Activated naive CD8-positive, alpha-beta T cell treated with anti-CD3 and anti-CD28 coated beads, Interleukin-2, amount 50 U/mL, for 24 hours (primary cell): ENCODE measurements at regions not wholly inside any gene's neighbourhood (a gene's known extent, or its start where the extent isn't known, plus 50 kb on each side); places are given as distances from the start of the nearest gene placed in this dataset.

Experiments
- ATAC-seq: fragments of 150-1000 bp; cut with Tn5 transposase; one replicate; pipeline ENCODE4 v1.10.0; 2021
- DNase-seq: peaks from one replicate; pipeline ENCODE4 v3.0.0; 2021
- H3K27ac Mint-ChIP-seq: one replicate; pipeline ENCODE4 v1.8.0; 2021; ENCODE audit warnings: mild to moderate bottlenecking, mixed read lengths
- H3K27me3 Mint-ChIP-seq: one replicate; pipeline ENCODE4 v1.8.0; 2021; ENCODE audit warnings: mixed read lengths
- H3K36me3 Mint-ChIP-seq: one replicate; pipeline ENCODE4 v1.8.0; 2021; ENCODE audit warnings: low read depth, mixed read lengths
- H3K4me1 Mint-ChIP-seq: one replicate; pipeline ENCODE4 v1.8.0; 2021; ENCODE audit warnings: mixed read lengths
- H3K4me3 Mint-ChIP-seq: one replicate; pipeline ENCODE4 v1.8.0; 2021; ENCODE audit warnings: mild to moderate bottlenecking, moderate library complexity, mixed read lengths
- H3K9me3 Mint-ChIP-seq: one replicate; pipeline ENCODE4 v1.8.0; 2021; ENCODE audit warnings: mixed read lengths

DNA sequence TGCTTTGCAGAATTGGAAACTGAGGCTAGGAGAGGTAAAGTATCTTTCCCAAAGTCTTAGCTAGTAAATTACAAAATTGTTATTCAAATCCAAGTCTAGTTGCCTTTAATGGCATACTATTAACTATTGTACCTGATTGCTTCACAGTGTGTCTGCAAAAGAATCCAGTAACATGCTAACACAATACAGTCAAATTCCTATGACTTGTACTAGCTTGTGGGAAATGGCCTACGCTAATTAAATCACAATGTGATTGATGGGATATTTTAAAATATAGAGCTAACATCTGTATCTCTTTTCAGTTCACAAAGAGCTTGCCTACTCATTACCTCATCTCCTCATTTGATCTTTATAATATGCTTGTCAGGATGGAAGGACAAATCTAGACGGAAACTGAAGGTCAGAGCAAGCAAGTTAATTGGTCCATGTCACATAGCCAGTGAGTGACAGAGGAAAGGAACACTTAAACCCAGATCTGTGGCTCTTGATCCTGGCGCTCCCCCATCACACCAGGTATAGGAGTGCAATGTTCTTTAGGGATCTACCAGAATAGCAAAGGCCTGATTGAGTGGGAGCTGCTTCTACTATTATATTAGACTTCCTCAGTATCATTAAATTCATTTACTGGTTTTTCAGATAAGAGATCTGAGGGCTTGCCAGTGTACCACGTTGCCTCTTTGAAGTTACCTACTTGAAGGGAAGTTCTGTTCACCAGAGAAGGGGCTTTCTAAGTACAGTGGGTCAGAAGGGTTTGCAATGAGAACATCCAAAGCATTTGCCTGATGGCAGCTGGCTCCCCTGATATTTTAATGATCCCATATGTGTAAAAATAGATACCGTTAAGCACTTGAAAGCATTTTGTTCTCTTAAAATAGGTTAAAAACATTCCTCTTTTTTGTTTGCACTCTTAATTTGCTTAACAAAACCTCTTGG, 213.6 kb upstream of the SESN3 start:
- peaks cover 7% of the 10 kb centered on the region for H3K9me3 Mint-ChIP-seq
- H3K36me3 Mint-ChIP-seq = no peaks in the 10 kb centered on the region
- DNase-seq (no peak), ATAC-seq (no peak)
- H3K4me3 Mint-ChIP-seq = no peak overlapping the region
- H3K4me1 Mint-ChIP-seq = peaks cover 17% of the 10 kb centered on the region
- H3K27ac Mint-ChIP-seq = no peak overlapping the region
- no peaks in the 10 kb centered on the region for H3K27me3 Mint-ChIP-seq

DNA sequence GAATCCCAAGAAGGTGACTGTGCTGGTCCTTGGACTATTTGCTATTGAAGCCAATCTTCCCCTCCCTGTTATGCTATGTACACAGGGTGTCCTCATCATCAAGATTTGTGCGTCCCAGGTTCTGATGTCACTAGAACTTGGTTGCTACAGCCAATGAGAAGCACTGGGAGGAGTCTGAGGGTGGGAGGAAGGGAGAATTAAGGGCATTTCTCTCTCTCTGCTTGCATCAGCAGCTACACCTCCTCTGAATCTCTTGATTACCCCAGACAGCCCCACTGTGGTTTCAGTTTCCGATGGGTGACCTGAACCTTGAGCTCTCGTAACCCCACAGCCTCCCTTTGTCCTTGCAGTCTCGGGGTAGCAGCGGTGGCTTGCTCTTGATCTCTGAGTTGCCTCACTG, 212.4 kb upstream of the SESN3 start:
- Mint-ChIP-seq H3K27ac (no peak overlapping the region), H3K36me3 (no peaks in the 10 kb centered on the region), H3K9me3 (peaks cover 7% of the 10 kb centered on the region), H3K27me3 (no peaks in the 10 kb centered on the region), H3K4me3 (no peak overlapping the region), H3K4me1 (peaks cover 17% of the 10 kb centered on the region)
- DNase-seq (peak; percentile 12), ATAC-seq (peak; percentile 81)

DNA sequence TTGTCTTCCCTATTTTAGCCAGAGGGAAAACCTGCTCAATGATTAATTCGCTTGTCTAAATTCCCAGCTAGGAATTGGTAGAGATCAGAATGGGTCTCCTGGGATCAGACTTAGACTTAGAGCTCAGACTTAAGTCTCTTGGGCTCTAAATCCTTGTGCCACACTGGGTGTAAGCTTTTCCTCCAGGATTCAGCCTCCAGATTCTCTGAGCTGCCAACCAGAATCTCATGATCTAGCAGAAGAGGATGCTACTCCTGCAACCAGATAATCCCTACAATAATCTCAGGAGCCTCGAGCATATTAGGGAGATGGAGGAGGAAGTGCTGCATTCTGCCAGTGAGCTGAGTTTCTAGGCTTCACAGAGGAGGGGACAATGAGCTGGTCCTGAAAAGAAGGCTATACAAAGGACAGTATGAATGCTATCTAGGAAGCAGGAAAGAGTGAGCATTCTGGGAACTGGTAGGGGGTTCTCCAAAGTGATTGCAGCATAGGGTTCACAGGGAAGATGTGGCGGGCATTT, 211.6 kb upstream of the SESN3 start:
- no peak for DNase-seq
- Mint-ChIP-seq H3K4me3 (no peak overlapping the region), H3K27me3 (no peaks in the 10 kb centered on the region), H3K36me3 (no peaks in the 10 kb centered on the region), H3K27ac (no peak overlapping the region), H3K4me1 (peaks cover 17% of the 10 kb centered on the region), H3K9me3 (peaks cover 7% of the 10 kb centered on the region)
- ATAC-seq = no peak

DNA sequence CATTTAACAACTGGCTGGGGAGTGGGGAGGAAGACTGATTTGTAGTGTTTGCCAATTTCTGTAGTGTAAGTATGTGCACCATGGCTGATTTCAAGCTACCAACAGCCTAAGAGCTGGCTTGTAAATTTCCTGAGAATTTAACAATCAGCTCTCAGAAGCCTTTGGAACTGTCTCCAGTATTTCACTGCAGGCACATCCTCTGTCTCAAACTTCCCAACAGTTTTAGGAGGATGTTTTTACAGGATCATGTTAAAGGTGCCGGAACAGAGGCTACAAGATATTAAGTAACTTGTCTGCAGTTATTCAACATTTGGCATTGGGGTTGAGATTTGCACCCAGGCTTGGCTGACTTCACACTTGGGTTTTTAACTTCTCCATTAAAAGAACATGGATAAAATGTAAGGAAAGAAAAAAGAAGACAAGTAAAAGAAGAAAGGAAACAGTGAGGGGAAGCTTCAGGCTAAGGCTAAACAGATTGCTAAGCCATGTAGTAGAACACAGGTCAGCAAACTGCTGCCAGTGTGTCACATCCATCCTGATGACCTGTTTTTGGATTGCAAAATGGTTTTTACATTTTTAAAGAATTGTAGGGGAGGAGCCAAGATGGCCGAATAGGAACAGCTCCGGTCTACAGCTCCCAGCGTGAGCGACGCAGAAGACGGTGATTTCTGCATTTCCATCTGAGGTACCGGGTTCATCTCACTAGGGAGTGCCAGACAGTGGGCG, 204.8 kb upstream of the SESN3 start:
- no peak overlapping the region for H3K27ac Mint-ChIP-seq
- H3K27me3 Mint-ChIP-seq = peaks cover 3% of the 10 kb centered on the region
- peaks cover 14% of the 10 kb centered on the region for H3K4me1 Mint-ChIP-seq
- DNase-seq = no peak
- H3K9me3 Mint-ChIP-seq = no peaks in the 10 kb centered on the region
- no peak overlapping the region for H3K4me3 Mint-ChIP-seq
- ATAC-seq = no peak
- H3K36me3 Mint-ChIP-seq = no peaks in the 10 kb centered on the region

DNA sequence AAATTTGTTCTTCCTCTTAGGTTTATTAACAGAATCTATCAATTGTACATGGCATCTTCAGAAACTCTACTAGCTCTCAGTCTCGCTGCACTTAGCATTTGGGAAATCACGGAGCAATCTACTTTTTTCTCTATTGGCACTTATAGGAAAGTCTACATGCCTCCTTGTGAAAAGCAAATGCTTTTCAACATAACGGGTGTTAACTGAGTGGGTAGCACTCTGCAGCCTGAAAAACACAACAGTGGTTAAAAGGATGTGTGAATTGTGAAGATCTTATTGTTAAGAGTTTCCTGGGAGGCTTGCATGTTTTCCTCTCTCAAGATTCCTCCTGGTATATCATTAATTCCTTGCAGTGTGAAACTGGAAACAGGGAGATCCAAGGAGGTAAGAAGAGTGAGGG, 204.2 kb upstream of the SESN3 start:
- Mint-ChIP-seq H3K4me1 (peaks cover 14% of the 10 kb centered on the region), H3K4me3 (no peak overlapping the region), H3K36me3 (no peaks in the 10 kb centered on the region), H3K9me3 (no peaks in the 10 kb centered on the region), H3K27ac (no peak overlapping the region), H3K27me3 (peaks cover 3% of the 10 kb centered on the region)
- ATAC-seq (no peak), DNase-seq (no peak)

DNA sequence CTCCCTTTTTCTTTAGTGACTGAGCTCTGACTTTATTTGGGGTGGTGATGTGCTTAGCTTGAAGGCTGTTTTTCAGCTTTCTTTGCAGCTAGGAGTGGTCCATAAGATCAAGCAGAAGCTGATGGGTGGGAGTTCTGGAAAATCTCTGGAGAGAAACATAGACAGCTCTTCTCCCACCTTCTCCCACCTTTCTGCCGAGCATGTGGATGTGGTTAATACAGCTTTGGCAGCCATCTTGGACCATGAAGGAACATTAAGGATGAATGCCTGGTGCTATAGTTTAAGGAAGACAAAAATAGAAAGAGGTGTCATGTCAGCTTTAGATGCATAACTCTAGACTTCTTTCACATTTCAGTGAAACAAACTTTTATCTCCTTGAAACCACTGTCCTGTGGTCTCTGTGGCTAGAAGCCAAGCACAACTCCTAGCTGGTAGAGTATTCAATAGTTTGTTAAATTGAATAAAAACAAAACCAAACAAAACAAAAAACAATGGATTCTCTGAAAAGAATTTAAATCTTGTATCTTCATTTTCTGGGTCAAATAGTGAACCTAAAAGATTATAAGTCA, 203.6 kb upstream of the SESN3 start:
- H3K36me3 Mint-ChIP-seq = no peaks in the 10 kb centered on the region
- DNase-seq (no peak), ATAC-seq (no peak)
- no peak overlapping the region for H3K27ac Mint-ChIP-seq
- peaks cover 3% of the 10 kb centered on the region for H3K27me3 Mint-ChIP-seq
- H3K4me3 Mint-ChIP-seq = no peak overlapping the region
- H3K4me1 Mint-ChIP-seq = peaks cover 14% of the 10 kb centered on the region
- H3K9me3 Mint-ChIP-seq = no peaks in the 10 kb centered on the region

DNA sequence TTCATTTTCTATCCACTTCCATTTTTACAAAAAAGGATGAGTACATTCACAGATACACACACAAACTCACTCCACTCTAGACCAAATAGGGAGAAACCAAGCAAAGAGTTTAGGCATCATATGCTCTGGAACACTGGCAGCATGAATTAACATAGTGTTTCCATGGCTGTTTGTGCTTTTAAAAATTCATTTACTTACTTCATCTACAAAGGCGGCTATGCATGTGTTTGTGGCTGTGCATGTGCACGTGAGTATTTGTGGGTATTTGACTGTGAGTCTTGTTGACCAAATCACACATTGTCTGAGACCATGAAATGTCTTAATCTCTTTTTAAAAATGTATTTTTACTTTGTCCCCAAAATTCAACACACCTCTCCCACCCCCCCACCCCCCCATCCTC, 203.0 kb upstream of the SESN3 start:
- Mint-ChIP-seq H3K27me3 (peaks cover 3% of the 10 kb centered on the region), H3K27ac (no peak overlapping the region), H3K36me3 (no peaks in the 10 kb centered on the region), H3K9me3 (no peaks in the 10 kb centered on the region), H3K4me1 (peaks cover 14% of the 10 kb centered on the region), H3K4me3 (no peak overlapping the region)
- DNase-seq = no peak
- ATAC-seq = no peak

DNA sequence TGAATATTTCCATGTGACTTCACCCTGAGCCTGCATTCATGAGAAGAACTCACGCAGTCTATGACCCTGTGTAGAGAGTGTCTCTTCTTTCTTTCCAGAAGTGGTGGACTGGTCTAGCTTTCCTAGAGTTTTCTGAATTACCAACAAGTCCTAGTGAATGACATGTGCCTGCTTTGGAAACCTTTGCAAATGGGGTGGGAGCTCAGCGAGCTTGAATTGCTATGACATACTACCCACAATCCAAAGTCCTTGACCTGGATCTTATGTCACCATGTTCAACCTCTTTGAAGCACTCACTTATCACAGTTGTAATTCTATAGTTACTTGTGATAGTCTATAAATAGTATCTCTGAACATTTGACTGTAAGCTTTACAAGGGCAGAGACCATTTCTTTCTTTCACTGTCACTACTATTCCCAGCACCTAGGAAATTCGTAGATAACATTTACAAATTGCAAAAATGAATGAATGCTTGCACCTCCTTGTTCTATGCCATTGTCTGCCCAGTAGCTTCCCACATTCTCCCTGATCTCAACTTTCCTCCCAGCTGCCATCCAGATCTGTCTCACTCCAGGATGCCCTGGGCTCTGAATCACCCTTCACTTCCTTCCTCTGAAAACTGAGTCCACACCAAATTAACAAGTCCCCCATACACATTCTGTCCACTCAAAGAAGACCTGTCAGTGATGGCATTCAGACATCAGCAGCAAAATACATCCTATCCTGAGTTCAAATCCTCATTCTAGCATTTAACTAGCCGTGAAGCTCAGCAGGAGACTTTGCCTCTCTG, 201.9 kb upstream of the SESN3 start:
- H3K4me3 Mint-ChIP-seq = no peak overlapping the region
- no peaks in the 10 kb centered on the region for H3K36me3 Mint-ChIP-seq
- no peak overlapping the region for H3K27ac Mint-ChIP-seq
- peaks cover 3% of the 10 kb centered on the region for H3K27me3 Mint-ChIP-seq
- no peak for DNase-seq
- no peaks in the 10 kb centered on the region for H3K9me3 Mint-ChIP-seq
- peaks cover 14% of the 10 kb centered on the region for H3K4me1 Mint-ChIP-seq
- no peak for ATAC-seq

DNA sequence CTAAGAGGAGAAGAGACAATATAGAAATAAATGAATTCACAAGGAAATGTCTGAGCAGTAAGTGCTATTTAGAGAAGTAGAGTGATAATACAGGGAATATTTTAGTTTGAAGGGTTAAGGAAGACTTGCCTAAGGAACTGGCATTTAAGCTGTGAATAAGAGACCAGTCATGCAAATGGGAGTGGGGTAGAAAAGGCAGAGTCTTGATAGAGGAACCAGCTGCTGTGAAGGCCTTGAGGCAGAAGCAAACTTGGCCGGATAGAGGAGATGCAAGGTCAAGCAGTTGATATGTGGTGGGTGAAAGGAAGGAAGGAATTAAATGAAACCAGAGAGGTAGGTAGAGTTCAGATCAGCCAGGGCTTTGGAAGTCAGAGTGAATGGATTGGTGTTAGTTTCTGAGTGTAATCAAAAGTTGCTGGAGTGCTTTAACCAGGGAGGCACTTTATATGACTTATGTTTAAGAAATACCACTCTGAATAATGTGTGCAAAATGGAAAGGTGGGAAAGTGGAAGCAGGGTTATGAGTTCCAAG, 198.4 kb upstream of the SESN3 start:
- Mint-ChIP-seq H3K27me3 (peaks cover 4% of the 10 kb centered on the region), H3K9me3 (no peaks in the 10 kb centered on the region), H3K27ac (no peak overlapping the region), H3K4me3 (no peak overlapping the region), H3K36me3 (no peaks in the 10 kb centered on the region), H3K4me1 (peaks cover 5% of the 10 kb centered on the region)
- DNase-seq = no peak
- ATAC-seq = no peak

DNA sequence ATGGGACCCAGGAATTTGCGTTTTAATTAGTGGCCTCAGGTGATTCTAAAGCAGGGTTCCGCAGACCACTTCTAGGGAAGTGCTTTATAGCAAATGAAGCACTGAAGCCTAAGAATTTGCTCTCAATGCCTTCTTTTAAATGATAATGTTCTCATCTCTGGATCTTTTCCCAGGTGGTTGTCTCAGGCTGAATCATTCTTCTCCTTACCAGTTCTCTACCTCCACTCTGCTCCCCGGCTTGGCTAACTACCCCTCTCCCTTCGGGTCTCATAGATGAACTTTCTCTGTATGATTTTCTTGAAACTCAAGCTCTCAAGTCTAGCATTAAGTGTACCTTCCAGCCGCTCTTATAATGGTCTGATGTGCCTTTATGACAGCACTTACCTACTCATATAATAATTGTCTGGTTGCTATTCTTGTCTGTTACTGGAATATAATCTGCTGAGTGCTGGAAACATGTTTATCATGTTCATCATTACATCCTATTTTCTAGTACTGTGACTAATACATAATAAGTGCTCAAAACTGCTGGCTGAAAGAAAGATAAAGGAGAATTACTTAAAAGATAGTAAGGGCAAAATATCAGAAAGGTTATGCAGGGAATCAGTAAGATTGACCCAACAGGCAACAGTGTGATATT, 195.9 kb upstream of the SESN3 start:
- no peak overlapping the region for H3K27ac Mint-ChIP-seq
- H3K4me3 Mint-ChIP-seq = no peak overlapping the region
- no peaks in the 10 kb centered on the region for H3K36me3 Mint-ChIP-seq
- ATAC-seq = no peak
- no peaks in the 10 kb centered on the region for H3K9me3 Mint-ChIP-seq
- H3K27me3 Mint-ChIP-seq = peaks cover 1% of the 10 kb centered on the region
- no peaks in the 10 kb centered on the region for H3K4me1 Mint-ChIP-seq
- no peak for DNase-seq

DNA sequence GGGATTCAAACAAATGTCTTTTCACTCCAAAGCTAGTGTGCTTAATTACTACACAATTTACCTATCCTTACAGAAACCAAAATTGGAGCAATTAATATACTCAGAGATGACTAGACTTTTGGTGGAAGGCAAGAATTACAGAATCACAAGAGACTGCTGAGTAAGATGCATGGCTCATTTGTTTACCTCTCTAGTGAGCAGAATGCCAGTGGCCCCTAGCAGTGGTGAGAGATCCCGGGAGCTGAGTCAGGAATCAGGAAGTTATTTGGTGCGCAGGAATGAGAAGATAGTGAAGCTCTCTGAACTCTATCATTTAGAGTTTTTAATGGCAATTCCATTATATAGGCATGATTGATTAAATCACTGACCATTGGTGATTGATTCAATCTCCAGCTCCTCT, 188.9 kb upstream of the SESN3 start:
- Mint-ChIP-seq H3K4me3 (no peak overlapping the region), H3K27ac (no peak overlapping the region), H3K4me1 (no peaks in the 10 kb centered on the region), H3K9me3 (no peaks in the 10 kb centered on the region), H3K27me3 (no peaks in the 10 kb centered on the region), H3K36me3 (no peaks in the 10 kb centered on the region)
- no peak for ATAC-seq
- DNase-seq = no peak

DNA sequence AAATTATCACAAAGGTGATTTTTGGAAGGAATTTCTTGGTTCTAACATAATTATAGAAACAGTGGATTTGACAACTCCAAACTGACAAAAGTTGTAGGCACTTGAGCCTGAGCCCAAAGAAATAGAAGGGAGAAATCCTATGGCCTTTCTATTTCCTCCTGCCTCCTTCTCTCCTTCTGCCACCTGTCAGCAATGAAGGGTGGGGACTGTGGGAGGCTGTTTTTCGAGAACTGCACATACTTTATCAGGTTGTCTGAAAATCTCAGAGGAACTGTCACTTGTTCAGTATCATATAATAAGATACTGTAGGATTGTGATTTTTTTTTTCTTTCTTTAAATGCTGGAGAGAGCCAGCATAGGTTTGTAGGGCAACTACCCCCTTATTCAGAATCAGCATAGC, 187.9 kb upstream of the SESN3 start:
- DNase-seq (no peak), ATAC-seq (no peak)
- Mint-ChIP-seq H3K27me3 (no peaks in the 10 kb centered on the region), H3K9me3 (no peaks in the 10 kb centered on the region), H3K36me3 (no peaks in the 10 kb centered on the region), H3K4me1 (no peaks in the 10 kb centered on the region), H3K4me3 (no peak overlapping the region), H3K27ac (no peak overlapping the region)

DNA sequence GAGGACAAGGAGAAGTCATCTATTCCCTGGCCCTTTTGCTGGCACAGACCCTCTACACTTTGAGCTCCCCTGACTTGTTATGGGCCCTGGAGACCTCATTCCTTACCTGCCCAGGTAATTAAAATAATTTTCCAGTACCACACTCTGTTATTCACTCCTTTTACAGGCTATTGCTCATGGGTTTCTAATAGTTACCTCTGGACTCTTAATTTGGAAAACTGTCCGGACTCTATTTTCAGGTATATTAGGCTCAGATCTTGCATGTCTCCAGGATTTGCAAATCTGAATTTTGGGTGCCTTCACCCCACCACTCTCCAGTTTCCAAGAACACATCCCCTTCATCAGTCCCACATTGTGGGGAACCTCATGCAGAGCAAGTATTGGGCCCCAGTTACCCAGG, 186.8 kb upstream of the SESN3 start:
- Mint-ChIP-seq H3K4me3 (no peak overlapping the region), H3K36me3 (no peaks in the 10 kb centered on the region), H3K9me3 (no peaks in the 10 kb centered on the region), H3K27ac (no peak overlapping the region), H3K4me1 (no peaks in the 10 kb centered on the region), H3K27me3 (no peaks in the 10 kb centered on the region)
- ATAC-seq (no peak), DNase-seq (no peak)
